A673 (cell line): ENCODE measurements at regions not wholly inside any gene's neighbourhood (a gene's known extent, or its start where the extent isn't known, plus 50 kb on each side); places are given as distances from the start of the nearest gene placed in this dataset.

Experiments
- BruUV-seq: library from RNA; stranded (reverse); fragments of 400-500 nt; replicated peaks from 2 replicates; lab custom pipeline; 2021; lab: Mats Ljungman, UMichigan
- CTCF ChIA-PET: fragments of 300-600 bp; sonication (Branson Sonifier 250); formaldehyde crosslinking; loops from one replicate; lab custom pipeline; 2022; ENCODE audit warnings: antibody characterized with exemption; lab: Charles Lee
- POLR2A ChIA-PET: fragments of 300-600 bp; sonication (Branson Sonifier 250); formaldehyde crosslinking; loops from one replicate; lab custom pipeline; 2022; ENCODE audit warnings: antibody characterized with exemption; ENCODE audit not compliant: low non-redundant PET; lab: Charles Lee
- DNase-seq: peaks from one replicate; pipeline ENCODE4 v3.0.0-alpha.2; 2015; ENCODE audit warnings: low spot score
- H3K27ac ChIP-seq: fragments of 200-600 bp; sonication (generic); 2 replicates; pipeline ENCODE4 v1.5.1; 2016; ENCODE audit warnings: mixed run types, low read depth, mild to moderate bottlenecking, mixed read lengths, antibody characterized with exemption, low read length; ENCODE audit not compliant: poor library complexity, severe bottlenecking
- H3K27me3 ChIP-seq: fragments of 200-600 bp; sonication (generic); replicated peaks from 2 replicates; pipeline ENCODE4 v1.6.1; 2017; ENCODE audit warnings: mixed run types, low read depth, mild to moderate bottlenecking, mixed read lengths, antibody characterized with exemption, low read length; ENCODE audit not compliant: insufficient read depth, poor library complexity
- H3K36me3 ChIP-seq: fragments of 200-600 bp; sonication (generic); 2 replicates; pipeline ENCODE4 v1.6.1; 2016; ENCODE audit warnings: mixed run types, mild to moderate bottlenecking, mixed read lengths, antibody characterized with exemption, low read length; ENCODE audit not compliant: insufficient read depth, poor library complexity, severe bottlenecking
- H3K4me1 ChIP-seq: fragments of 200-600 bp; sonication (generic); 2 replicates; pipeline ENCODE4 v1.6.1; 2017; ENCODE audit warnings: mixed run types, mild to moderate bottlenecking, mixed read lengths, antibody characterized with exemption, low read length; ENCODE audit not compliant: insufficient read depth, poor library complexity, severe bottlenecking
- H3K4me3 ChIP-seq: fragments of 200-600 bp; sonication (generic); 2 replicates; pipeline ENCODE4 v1.5.1; 2016; ENCODE audit warnings: low read depth, mixed run types, mild to moderate bottlenecking, mixed read lengths, low read length; ENCODE audit not compliant: poor library complexity, severe bottlenecking
- H3K9me3 ChIP-seq: fragments of 200-600 bp; sonication (generic); 2 replicates; pipeline ENCODE4 v1.6.1; 2016; ENCODE audit warnings: mixed run types, low read depth, mild to moderate bottlenecking, mixed read lengths, antibody characterized with exemption, low read length; ENCODE audit not compliant: poor library complexity, severe bottlenecking
- EZH2 ChIP-seq: fragments of 200-600 bp; sonication (generic); IDR thresholded peaks from 2 replicates; pipeline ENCODE4 v1.6.1; 2017; ENCODE audit warnings: borderline replicate concordance, low read depth, mild to moderate bottlenecking, mixed read lengths, antibody characterized with exemption, low read length; ENCODE audit not compliant: poor library complexity, severe bottlenecking
- intact Hi-C: fragments of 100-400 bp; cut with micrococcal nuclease; formaldehyde crosslinking; loops from one replicate; pipeline ENCODE4 v1.10.0; 2022; ENCODE audit not compliant: unreplicated experiment
- TF ChIP-seq, protein P1 (sequence below): fragments of 300-800, 200-600 bp; sonication (generic); conservative IDR thresholded peaks from 2 replicates; pipeline ENCODE4 v1.5.1; 2017; ENCODE audit warnings: low read depth, mild to moderate bottlenecking, antibody characterized with exemption, low read length, moderate library complexity, mixed read lengths

DNA sequence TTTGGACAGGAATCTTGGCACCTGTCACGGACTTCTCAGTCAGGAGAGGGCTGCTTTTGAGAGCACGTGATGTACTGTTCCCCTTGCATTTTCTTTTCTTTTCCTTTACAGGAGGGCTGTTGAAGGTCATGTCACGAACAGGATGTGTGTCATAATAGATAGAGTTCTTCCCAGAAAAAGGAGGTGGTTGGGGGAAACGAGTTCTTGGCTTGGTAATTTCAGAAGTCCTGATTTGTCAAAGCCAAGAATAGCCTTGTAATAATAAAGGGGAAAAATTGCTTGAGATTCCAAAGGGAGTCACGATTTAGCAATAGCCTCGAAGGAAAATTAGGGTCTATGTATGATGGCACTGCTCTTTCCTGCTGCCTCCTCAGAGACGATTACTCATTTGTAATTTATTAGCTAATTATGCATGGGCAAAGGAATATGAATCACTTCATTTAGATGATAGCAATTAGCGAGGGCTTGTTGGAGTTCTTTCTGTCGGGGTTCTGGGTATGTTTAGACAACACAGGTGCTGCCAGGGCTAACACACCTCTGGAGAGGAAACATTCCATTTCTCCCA lies 277.7 kb upstream of the N4BP1 start:
- ChIA-PET POLR2A (no interaction called here), CTCF (no interaction called here)
- no peaks in the 10 kb centered on the region for H3K4me1 ChIP-seq
- no peak for DNase-seq
- BruUV-seq = no TSS peak
- H3K36me3 ChIP-seq = no peaks in the 10 kb centered on the region
- TF ChIP-seq, protein P1, sequence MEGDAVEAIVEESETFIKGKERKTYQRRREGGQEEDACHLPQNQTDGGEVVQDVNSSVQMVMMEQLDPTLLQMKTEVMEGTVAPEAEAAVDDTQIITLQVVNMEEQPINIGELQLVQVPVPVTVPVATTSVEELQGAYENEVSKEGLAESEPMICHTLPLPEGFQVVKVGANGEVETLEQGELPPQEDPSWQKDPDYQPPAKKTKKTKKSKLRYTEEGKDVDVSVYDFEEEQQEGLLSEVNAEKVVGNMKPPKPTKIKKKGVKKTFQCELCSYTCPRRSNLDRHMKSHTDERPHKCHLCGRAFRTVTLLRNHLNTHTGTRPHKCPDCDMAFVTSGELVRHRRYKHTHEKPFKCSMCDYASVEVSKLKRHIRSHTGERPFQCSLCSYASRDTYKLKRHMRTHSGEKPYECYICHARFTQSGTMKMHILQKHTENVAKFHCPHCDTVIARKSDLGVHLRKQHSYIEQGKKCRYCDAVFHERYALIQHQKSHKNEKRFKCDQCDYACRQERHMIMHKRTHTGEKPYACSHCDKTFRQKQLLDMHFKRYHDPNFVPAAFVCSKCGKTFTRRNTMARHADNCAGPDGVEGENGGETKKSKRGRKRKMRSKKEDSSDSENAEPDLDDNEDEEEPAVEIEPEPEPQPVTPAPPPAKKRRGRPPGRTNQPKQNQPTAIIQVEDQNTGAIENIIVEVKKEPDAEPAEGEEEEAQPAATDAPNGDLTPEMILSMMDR = no peak
- TF ChIP-seq EZH2 = no peak
- intact Hi-C loops = no loop called here
- no peak overlapping the region for H3K4me3 ChIP-seq
- peaks cover 10% of the 10 kb centered on the region for H3K27me3 ChIP-seq
- no peak overlapping the region for H3K27ac ChIP-seq
- H3K9me3 ChIP-seq = no peaks in the 10 kb centered on the region

DNA sequence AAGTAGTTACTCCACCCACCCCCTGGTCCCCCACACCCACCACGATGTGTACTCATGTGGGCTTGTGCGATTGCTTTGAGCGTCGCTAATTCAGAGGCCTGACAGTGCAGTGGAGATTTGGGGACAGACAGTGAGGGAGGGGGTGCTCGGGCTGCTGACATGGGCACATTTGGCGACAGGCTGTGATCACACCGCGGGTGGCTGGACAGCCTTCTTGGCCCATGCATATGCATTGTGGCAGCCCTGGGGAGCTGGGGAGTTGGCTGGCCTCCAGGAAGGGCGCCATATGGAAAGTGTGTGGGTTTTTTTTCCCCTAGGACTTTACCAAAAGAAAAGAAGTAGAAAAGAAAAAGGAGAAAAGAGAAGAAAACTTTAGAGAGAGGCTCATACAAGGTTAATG lies 275.5 kb upstream of the N4BP1 start:
- no peak overlapping the region for H3K4me3 ChIP-seq
- no peak overlapping the region for H3K27ac ChIP-seq
- BruUV-seq = no TSS peak
- CTCF ChIA-PET = no interaction called here
- H3K4me1 ChIP-seq = no peaks in the 10 kb centered on the region
- POLR2A ChIA-PET = no interaction called here
- intact Hi-C loops = no loop called here
- DNase-seq = no peak
- peaks cover 7% of the 10 kb centered on the region for H3K27me3 ChIP-seq
- no peak for TF ChIP-seq EZH2
- TF ChIP-seq, protein P1 = no peak
- no peaks in the 10 kb centered on the region for H3K36me3 ChIP-seq
- H3K9me3 ChIP-seq = no peaks in the 10 kb centered on the region

DNA sequence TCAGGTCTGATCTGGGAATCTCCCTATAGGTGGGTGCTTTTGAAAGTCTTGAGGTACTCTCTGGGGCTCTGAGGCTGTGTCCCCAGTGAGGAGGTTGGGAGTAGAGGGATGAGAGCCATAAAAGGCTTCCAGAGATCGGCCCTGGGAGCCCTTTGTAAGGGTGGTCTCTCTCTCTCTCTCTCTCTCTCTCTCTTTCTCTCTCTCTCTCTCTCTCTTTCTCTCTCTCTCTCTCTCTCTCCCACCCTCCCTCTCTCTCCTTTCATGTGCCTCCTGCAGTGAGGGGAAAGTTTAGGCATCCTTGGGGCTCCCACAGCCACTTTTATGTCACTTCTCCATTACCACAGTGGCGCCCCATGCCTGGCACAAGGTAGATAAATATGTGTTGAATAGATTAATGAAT lies 271.3 kb upstream of the N4BP1 start:
- H3K36me3 ChIP-seq = no peaks in the 10 kb centered on the region
- no peaks in the 10 kb centered on the region for H3K9me3 ChIP-seq
- ChIA-PET POLR2A (no interaction called here), CTCF (no interaction called here)
- no peak for DNase-seq
- H3K27me3 ChIP-seq = peaks cover 6% of the 10 kb centered on the region
- no TSS peak for BruUV-seq
- intact Hi-C loops = no loop called here
- no peak overlapping the region for H3K4me3 ChIP-seq
- TF ChIP-seq EZH2 = no peak
- TF ChIP-seq, protein P1 = no peak
- H3K27ac ChIP-seq = no peak overlapping the region
- H3K4me1 ChIP-seq = no peaks in the 10 kb centered on the region
